Keratinocyte (primary cell): ENCODE measurements at regions not wholly inside any gene's neighbourhood (a gene's known extent, or its start where the extent isn't known, plus 50 kb on each side); places are given as distances from the start of the nearest gene placed in this dataset.

Experiments used
- DNase-seq: peaks from one replicate; pipeline ENCODE4 v3.0.0-alpha.2; 2011; ENCODE audit warnings: low read depth, missing footprints, low spot score
- FAIRE-seq: peaks from 2 replicates; lab custom pipeline; 2011; peaks lifted over from hg19 to GRCh38; lab: Jason Lieb, UNC
- H2AFZ ChIP-seq: 2 replicates; pipeline ENCODE4 v1.6.0; 2012; ENCODE audit warnings: low read length, control low read depth, inconsistent platforms; ENCODE audit not compliant: control insufficient read depth
- H3K27ac ChIP-seq: 2 replicates; pipeline ENCODE4 v1.5.1; 2011; ENCODE audit warnings: low read length; ENCODE audit not compliant: control insufficient read depth, insufficient read depth
- H3K27me3 ChIP-seq: 3 replicates; pipeline ENCODE4 v1.6.0; 2011; ENCODE audit warnings: low read length; ENCODE audit not compliant: control insufficient read depth, insufficient read depth; ENCODE audit errors: extremely low read depth
- H3K36me3 ChIP-seq, 2 experiments: 2 replicates in 1 of 2; 3 replicates in 1 of 2; pipeline ENCODE4 v1.5.1; 2011; ENCODE audit warnings: low read length in 2 of 2, mild to moderate bottlenecking in 1 of 2; ENCODE audit not compliant: control insufficient read depth in 2 of 2, insufficient read depth in 2 of 2; ENCODE audit errors: extremely low read depth in 1 of 2
- H3K4me1 ChIP-seq: 3 replicates; pipeline ENCODE4 v1.5.1; 2011; ENCODE audit warnings: low read length; ENCODE audit not compliant: control insufficient read depth, insufficient read depth; ENCODE audit errors: extremely low read depth
- H3K4me2 ChIP-seq: 3 replicates; pipeline ENCODE4 v1.6.0; 2011; ENCODE audit warnings: low read depth, low read length; ENCODE audit not compliant: control insufficient read depth, insufficient read depth; ENCODE audit errors: extremely low read depth
- H3K4me3 ChIP-seq, 3 experiments: fragments of 200-600 bp in 1 of 3; sonication (generic) in 1 of 3; 2 replicates in 2 of 3; 3 replicates in 1 of 3; pipeline ENCODE4 v1.5.1; 2011 to 2016; ENCODE audit warnings: low read length in 3 of 3, mild to moderate bottlenecking in 3 of 3, control low read depth in 2 of 3, inconsistent platforms in 1 of 3, low read depth in 1 of 3, mixed read lengths in 1 of 3, mixed run types in 1 of 3, moderate library complexity in 1 of 3; ENCODE audit not compliant: control insufficient read depth in 2 of 3, insufficient read depth in 2 of 3; ENCODE audit errors: extremely low read depth in 1 of 3
- H3K79me2 ChIP-seq: 2 replicates; pipeline ENCODE4 v1.6.0; 2012; ENCODE audit warnings: low read length; ENCODE audit not compliant: control insufficient read depth, insufficient read depth
- H3K9ac ChIP-seq: 3 replicates; pipeline ENCODE4 v1.6.0; 2011; ENCODE audit warnings: low read length; ENCODE audit not compliant: control insufficient read depth, insufficient read depth; ENCODE audit errors: extremely low read depth
- H3K9me1 ChIP-seq: 3 replicates; pipeline ENCODE4 v1.6.0; 2011; ENCODE audit warnings: low read length; ENCODE audit not compliant: control insufficient read depth, insufficient read depth; ENCODE audit errors: extremely low read depth
- H3K9me3 ChIP-seq: 2 replicates; pipeline ENCODE4 v1.5.1; 2012; ENCODE audit warnings: low read depth, low read length; ENCODE audit not compliant: control insufficient read depth
- H4K20me1 ChIP-seq: 3 replicates; pipeline ENCODE4 v1.6.0; 2011; ENCODE audit warnings: low read length; ENCODE audit not compliant: control insufficient read depth, insufficient read depth; ENCODE audit errors: extremely low read depth
- CTCF ChIP-seq, 3 experiments: IDR thresholded peaks in 1 of 3; conservative IDR thresholded peaks in 1 of 3; optimal IDR thresholded peaks in 1 of 3; 2 replicates in 2 of 3; 3 replicates in 1 of 3; pipeline versions ENCODE3 to v1.5.1; 2011; ENCODE audit warnings: low read length in 3 of 3, mild to moderate bottlenecking in 3 of 3, moderate library complexity in 2 of 3, control low read depth in 1 of 3, inconsistent platforms in 1 of 3; ENCODE audit not compliant: insufficient read depth in 2 of 3; ENCODE audit errors: extremely low read depth in 1 of 3
- EZH2 ChIP-seq: IDR thresholded peaks from one replicate; pipeline ENCODE4 v1.6.1; 2012; ENCODE audit warnings: inconsistent platforms, mild to moderate bottlenecking, low read length, moderate library complexity
- dilution Hi-C: fragments of 300-500 bp; cut with MboI; formaldehyde crosslinking; loops from one replicate; pipeline ENCODE4 v1.7.0; 2020; ENCODE audit warnings: low sequenced_read_pairs; ENCODE audit not compliant: extremely low pct_ligation_motif_present

- Histone ChIP-seq H3K27ac (no peak overlapping the region), H2AFZ (no peak overlapping the region), H3K36me3 (no peaks in the 10 kb centered on the region), H3K79me2 (no peaks in the 10 kb centered on the region), H3K9me1 (no peaks in the 10 kb centered on the region), H3K27me3 (no peaks in the 10 kb centered on the region), H3K4me3 (no peak overlapping the region), H3K9me3 (no peaks in the 10 kb centered on the region), H3K9ac (no peak overlapping the region), H3K4me1 (no peaks in the 10 kb centered on the region), H4K20me1 (no peaks in the 10 kb centered on the region), H3K4me2 (no peak overlapping the region)
- TF ChIP-seq EZH2 (no peak), CTCF (optimal IDR thresholded peaks at IDR 0.05 in 1 of 3, IDR thresholded peaks at IDR 0.05 in 1 of 3, conservative IDR thresholded peaks at IDR 0.05 in 1 of 3; ENCODE audit: extremely low read depth in 1 of 3, insufficient read depth in 2 of 3, low read length in 3 of 3) (no peak)
- dilution Hi-C loops: no loop called here
- FAIRE-seq (no peak), DNase-seq (no peak)
Observed at GRCh38 chr11:80512491-80512890, 1071.7 kb upstream of the TENM4 start.

GRCh38 chr11:80505771-80506170, 1064.9 kb upstream of the TENM4 start:
- Histone ChIP-seq H3K36me3 (no peaks in the 10 kb centered on the region), H3K79me2 (no peaks in the 10 kb centered on the region), H3K4me1 (no peaks in the 10 kb centered on the region), H3K27me3 (no peaks in the 10 kb centered on the region), H3K9me1 (no peaks in the 10 kb centered on the region), H3K9me3 (no peaks in the 10 kb centered on the region), H3K4me3 (no peak overlapping the region), H2AFZ (no peak overlapping the region), H3K4me2 (no peak overlapping the region), H3K9ac (no peak overlapping the region), H3K27ac (no peak overlapping the region), H4K20me1 (no peaks in the 10 kb centered on the region)
- TF ChIP-seq CTCF (optimal IDR thresholded peaks at IDR 0.05 in 1 of 3, IDR thresholded peaks at IDR 0.05 in 1 of 3, conservative IDR thresholded peaks at IDR 0.05 in 1 of 3; ENCODE audit: extremely low read depth in 1 of 3, insufficient read depth in 2 of 3, low read length in 3 of 3) (no peak), EZH2 (no peak)
- no peak for FAIRE-seq
- no peak for DNase-seq
- dilution Hi-C loops: no loop called here
